Endothelial cell (in vitro differentiated cells): ENCODE measurements at regions not wholly inside any gene's neighbourhood (a gene's known extent, or its start where the extent isn't known, plus 50 kb on each side); places are given as distances from the start of the nearest gene placed in this dataset.

ENCODE experiments used
- DNase-seq: peaks from one replicate; pipeline ENCODE4 v3.0.0; 2021; ENCODE audit warnings: low spot score
- H3K27ac Mint-ChIP-seq: one replicate; pipeline ENCODE4 v1.8.0; 2021; ENCODE audit warnings: mixed read lengths, inconsistent platforms; ENCODE audit not compliant: unreplicated experiment
- H3K27me3 Mint-ChIP-seq: one replicate; pipeline ENCODE4 v1.8.0; 2021; ENCODE audit warnings: mild to moderate bottlenecking, moderate library complexity, mixed read lengths, inconsistent platforms; ENCODE audit not compliant: unreplicated experiment
- H3K36me3 Mint-ChIP-seq: one replicate; pipeline ENCODE4 v1.8.0; 2021; ENCODE audit warnings: mild to moderate bottlenecking, low read depth, mixed read lengths, inconsistent platforms; ENCODE audit not compliant: unreplicated experiment
- H3K4me1 Mint-ChIP-seq: one replicate; pipeline ENCODE4 v1.8.0; 2021; ENCODE audit warnings: mild to moderate bottlenecking, mixed read lengths, inconsistent platforms; ENCODE audit not compliant: unreplicated experiment
- H3K4me3 Mint-ChIP-seq: one replicate; pipeline ENCODE4 v1.8.0; 2021; ENCODE audit warnings: mild to moderate bottlenecking, mixed read lengths, inconsistent platforms; ENCODE audit not compliant: unreplicated experiment
- H3K9me3 Mint-ChIP-seq: one replicate; pipeline ENCODE4 v1.8.0; 2021; ENCODE audit warnings: mixed read lengths, inconsistent platforms; ENCODE audit not compliant: unreplicated experiment
- CTCF ChIP-seq: fragments of 200-600 bp; sonication (generic); IDR thresholded peaks from one replicate; pipeline ENCODE4 v1.5.0; 2021; ENCODE audit warnings: antibody characterized with exemption; ENCODE audit not compliant: unreplicated experiment

- Mint-ChIP-seq H3K4me1 (peaks cover 3% of the 10 kb centered on the region), H3K36me3 (peaks cover 4% of the 10 kb centered on the region), H3K27ac (no peak overlapping the region), H3K4me3 (no peak overlapping the region), H3K9me3 (no peaks in the 10 kb centered on the region), H3K27me3 (peaks cover 2% of the 10 kb centered on the region)
- TF ChIP-seq CTCF = no peak
- DNase-seq = no peak
Observed at GRCh38 chr5:135177591-135177990, 143.6 kb upstream of the PITX1 start.

- TF ChIP-seq CTCF = no peak
- no peak overlapping the region for H3K27ac Mint-ChIP-seq
- H3K4me1 Mint-ChIP-seq = no peaks in the 10 kb centered on the region
- H3K36me3 Mint-ChIP-seq = peaks cover 4% of the 10 kb centered on the region
- H3K27me3 Mint-ChIP-seq = peaks cover 2% of the 10 kb centered on the region
- no peak for DNase-seq
- no peak overlapping the region for H3K4me3 Mint-ChIP-seq
- H3K9me3 Mint-ChIP-seq = no peaks in the 10 kb centered on the region
Observed at GRCh38 chr5:135176991-135177390, 143.0 kb upstream of the PITX1 start.

GRCh38 chr5:135174315-135175096, 140.5 kb upstream of the PITX1 start:
- Mint-ChIP-seq H3K27ac (no peak overlapping the region), H3K9me3 (no peaks in the 10 kb centered on the region), H3K27me3 (no peaks in the 10 kb centered on the region), H3K36me3 (peaks cover 4% of the 10 kb centered on the region), H3K4me1 (no peaks in the 10 kb centered on the region), H3K4me3 (no peak overlapping the region)
- DNase-seq = no peak
- no peak for TF ChIP-seq CTCF

GRCh38 chr5:135173662-135174290, 139.7 kb upstream of the PITX1 start:
- Mint-ChIP-seq H3K9me3 (no peaks in the 10 kb centered on the region), H3K36me3 (peaks cover 4% of the 10 kb centered on the region), H3K27ac (no peak overlapping the region), H3K4me3 (no peak overlapping the region), H3K27me3 (no peaks in the 10 kb centered on the region), H3K4me1 (no peaks in the 10 kb centered on the region)
- no peak for DNase-seq
- TF ChIP-seq CTCF = no peak

GRCh38 chr5:135172718-135173117, 138.7 kb upstream of the PITX1 start:
- no peak for TF ChIP-seq CTCF
- Mint-ChIP-seq H3K36me3 (peaks cover 1% of the 10 kb centered on the region), H3K27me3 (no peaks in the 10 kb centered on the region), H3K4me3 (no peak overlapping the region), H3K4me1 (no peaks in the 10 kb centered on the region), H3K27ac (no peak overlapping the region), H3K9me3 (no peaks in the 10 kb centered on the region)
- DNase-seq = no peak
